BJ (cell line): ENCODE measurements at regions not wholly inside any gene's neighbourhood (a gene's known extent, or its start where the extent isn't known, plus 50 kb on each side); places are given as distances from the start of the nearest gene placed in this dataset.

ENCODE experiments used
- CTCF ChIA-PET: fragments of 350-600 bp; formaldehyde crosslinking; extraction: SDS; loops from one replicate; lab custom pipeline; 2021; ENCODE audit warnings: antibody characterized with exemption, inconsistent platforms; lab: Yijun Ruan, JAX
- POLR2A ChIA-PET: fragments of 300-600 bp; sonication (Branson Sonifier 250); formaldehyde crosslinking; extraction: SDS; loops from one replicate; lab custom pipeline; 2021; ENCODE audit warnings: antibody characterized with exemption; lab: Charles Lee
- DNase-seq: peaks from one replicate; pipeline ENCODE4 v3.0.0-alpha.2; 2011; ENCODE audit warnings: low read depth
- H3K27me3 ChIP-seq: 2 replicates; pipeline ENCODE4 v1.6.0; 2011; ENCODE audit warnings: low read length; ENCODE audit not compliant: control insufficient read depth, insufficient read depth
- H3K36me3 ChIP-seq: 2 replicates; pipeline ENCODE4 v1.5.1; 2011; ENCODE audit warnings: low read length; ENCODE audit not compliant: control insufficient read depth, insufficient read depth
- H3K4me3 ChIP-seq: 2 replicates; pipeline ENCODE4 v1.5.1; 2011; ENCODE audit warnings: low read depth, mild to moderate bottlenecking, control low read depth, low read length
- CTCF ChIP-seq: IDR thresholded peaks from 2 replicates; pipeline ENCODE4 v1.5.1; 2011; ENCODE audit warnings: low read depth, mild to moderate bottlenecking, control low read depth, inconsistent platforms, low read length, moderate library complexity; ENCODE audit not compliant: insufficient read depth

GRCh38 chr12:91604897-91605296 is 422.3 kb upstream of the DCN start:
- ChIA-PET POLR2A (no interaction called here), CTCF (no interaction called here)
- no peak for DNase-seq
- no peaks in the 10 kb centered on the region for H3K36me3 ChIP-seq
- no peak overlapping the region for H3K4me3 ChIP-seq
- no peak for TF ChIP-seq CTCF
- no peaks in the 10 kb centered on the region for H3K27me3 ChIP-seq

- Histone ChIP-seq H3K27me3 (no peaks in the 10 kb centered on the region), H3K36me3 (no peaks in the 10 kb centered on the region), H3K4me3 (no peak overlapping the region)
- DNase-seq: no peak
- ChIA-PET CTCF (interaction anchor here (1.0 to 1.2 kb wide), 2 partner anchors 13 to 26 kb away, joined by 3 read pairs; no protein-coding TSS in a partner anchor), POLR2A (no interaction called here)
- TF ChIP-seq CTCF: no peak
These were observed 420.4 kb upstream of the DCN start for GRCh38 chr12:91603060-91603459.

- POLR2A ChIA-PET: no interaction called here
- no peak overlapping the region for H3K4me3 ChIP-seq
- DNase-seq: no peak
- no peaks in the 10 kb centered on the region for H3K27me3 ChIP-seq
- no peak for TF ChIP-seq CTCF
- CTCF ChIA-PET: interaction anchor here (0.6 kb wide), 2 partner anchors 38 to 905 kb away, joined by 3 read pairs; no protein-coding TSS in a partner anchor
- no peaks in the 10 kb centered on the region for H3K36me3 ChIP-seq
These were observed 418.4 kb upstream of the DCN start for GRCh38 chr12:91601054-91601453.

- no peak for DNase-seq
- H3K36me3 ChIP-seq: no peaks in the 10 kb centered on the region
- POLR2A ChIA-PET: no interaction called here
- no peak for TF ChIP-seq CTCF
- H3K4me3 ChIP-seq: no peak overlapping the region
- H3K27me3 ChIP-seq: no peaks in the 10 kb centered on the region
- CTCF ChIA-PET: no interaction called here
These were observed 412.1 kb upstream of the DCN start for GRCh38 chr12:91594715-91595114.

- no peak for TF ChIP-seq CTCF
- DNase-seq: no peak
- Histone ChIP-seq H3K4me3 (no peak overlapping the region), H3K27me3 (no peaks in the 10 kb centered on the region), H3K36me3 (no peaks in the 10 kb centered on the region)
- ChIA-PET POLR2A (no interaction called here), CTCF (interaction anchor here (0.6 kb wide), 1 partner anchor 52 kb away, joined by 5 read pairs; no protein-coding TSS in a partner anchor)
These were observed 409.0 kb upstream of the DCN start for GRCh38 chr12:91591639-91591987.
